Pancreas (tissue), 10 donors: ENCODE measurements at regions not wholly inside any gene's neighbourhood (a gene's known extent, or its start where the extent isn't known, plus 50 kb on each side); places are given as distances from the start of the nearest gene placed in this dataset.

Source experiments
- ATAC-seq, 4 donors: fragments of 200-7000 bp; cut with Tn5 transposase; one replicate each; pipeline versions ENCODE4 v1.8.0 to v1.9.1; 2020; ENCODE audit warnings: mild to moderate bottlenecking in 4 of 4, moderate library complexity in 4 of 4
- DNase-seq, 6 donors: peaks; one replicate each; pipeline ENCODE4 v3.0.0-alpha.2; 2020
- FAIRE-seq: peaks from 2 replicates; lab custom pipeline; 2012; peaks lifted over from hg19 to GRCh38; lab: Jason Lieb, UNC
- H3K27ac ChIP-seq, 4 donors: fragments of 200-600 bp; sonication (generic); 1 replicate in 3 of 4; 2 replicates in 1 of 4; pipeline versions ENCODE4 v1.5.0 to v1.8.0; 2020
- H3K27me3 ChIP-seq, 4 donors: fragments of 200-600 bp; one replicate each; pipeline ENCODE4 v1.8.0; 2021
- H3K36me3 ChIP-seq, 3 donors: fragments of 200-600 bp; sonication (generic) in 1 of 3; one replicate each; pipeline versions ENCODE4 v1.5.0 to v1.8.0; 2020 to 2021
- H3K4me1 ChIP-seq, 3 donors: fragments of 200-600 bp; one replicate each; pipeline ENCODE4 v1.8.0; 2021
- H3K4me3 ChIP-seq, 4 donors: fragments of 200-600 bp; sonication (generic) in 2 of 4; one replicate each; pipeline versions ENCODE4 v1.5.0 to v1.8.0; 2020 to 2021
- H3K9me3 ChIP-seq, 4 donors: fragments of 200-600 bp; one replicate each; pipeline ENCODE4 v1.8.0; 2021
- CTCF ChIP-seq, 4 donors: fragments of 200-600 bp; sonication (generic) in 3 of 4; IDR thresholded peaks; one replicate each; pipeline versions ENCODE4 v1.5.0 to v1.8.0; 2021; ENCODE audit warnings: antibody characterized with exemption in 4 of 4
- WGBS, 2 donors: extraction: QIAGEN DNeasy Blood & Tissue Kit; methylation state at CpG; one replicate each; pipeline ENCODE4 v1.1.7; 2013; 5-methylcytosine and 5-hydroxymethylcytosine counted together
- intact Hi-C, 3 donors: fragments of 100-400 bp; cut with DNase I; formaldehyde crosslinking; loops; one replicate each; pipeline versions ENCODE4 v1.11.1 to v1.14.2; 2022
- donor health status: healthy with polysubstance abuse.
- donor health status: DM: no; HTN: no; CAD: no; lungs with moderate emphysema.
- donor health status: DM: no; HTN: no; CAD: no.
- donor health status: control.
- donor health status: control.
- donor health status: Bipolar disorder and iron deficiency.
- donor health status: DM: yes; HTN: yes; CAD: no.
- donor health status: DM: no; HTN: no; CAD: no.
- donor health status: DM: no; HTN: no; CAD: no.
- donor health status: DM: yes; HTN: yes; CAD: no.

- ATAC-seq = no peak
- no peak for FAIRE-seq
- DNase-seq = no peak
- intact Hi-C loops = no loop called here
- no peak overlapping the region for H3K27ac ChIP-seq
- WGBS, 2 donors = 83 to 90% methylated on average over 1 of the region's 1 CpG
- no peaks in the 10 kb centered on the region for H3K27me3 ChIP-seq
- no peaks in the 10 kb centered on the region for H3K9me3 ChIP-seq
- no peaks in the 10 kb centered on the region for H3K36me3 ChIP-seq
- TF ChIP-seq CTCF (IDR thresholded peaks at IDR 0.05) = no peak
- H3K4me1 ChIP-seq = no peaks in the 10 kb centered on the region
- H3K4me3 ChIP-seq = no peak overlapping the region
Observed at GRCh38 chr2:52405980-52406379, 1361.6 kb upstream of the CHAC2 start.

- ATAC-seq = no peak
- Histone ChIP-seq H3K4me1 (no peaks in the 10 kb centered on the region), H3K36me3 (no peaks in the 10 kb centered on the region), H3K4me3 (no peak overlapping the region), H3K27me3 (no peaks in the 10 kb centered on the region), H3K9me3 (no peaks in the 10 kb centered on the region), H3K27ac (no peak overlapping the region)
- no peak for FAIRE-seq
- no peak for TF ChIP-seq CTCF (IDR thresholded peaks at IDR 0.05)
- intact Hi-C loops = no loop called here
- DNase-seq = no peak
- 80 to 87% methylated on average over 3 of the region's 3 CpGs for WGBS, 2 donors
Observed at GRCh38 chr2:52404866-52405265, 1362.7 kb upstream of the CHAC2 start.

DNA sequence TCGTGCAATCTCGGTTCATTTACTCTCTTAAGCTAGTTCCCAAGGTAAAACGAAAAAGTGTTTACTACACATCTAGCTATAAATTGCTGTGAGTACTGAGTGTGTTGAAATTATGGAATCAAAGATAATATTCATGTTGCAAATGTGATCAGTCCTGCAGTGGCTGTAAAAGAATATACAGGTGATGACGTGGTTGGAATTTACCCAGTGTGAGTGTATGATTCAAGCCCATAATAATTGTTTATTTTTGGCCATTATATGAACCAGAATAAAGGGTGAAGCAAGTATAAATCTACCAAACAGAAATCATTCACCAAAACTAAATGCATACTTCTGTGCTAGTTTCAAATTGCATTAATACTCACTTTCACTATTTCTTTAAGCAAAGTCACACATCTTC is 1363.6 kb upstream of the CHAC2 start:
- H3K27me3 ChIP-seq = no peaks in the 10 kb centered on the region
- ATAC-seq (no peak), FAIRE-seq (no peak), DNase-seq (no peak)
- no peak overlapping the region for H3K4me3 ChIP-seq
- H3K4me1 ChIP-seq = no peaks in the 10 kb centered on the region
- no peak for TF ChIP-seq CTCF (IDR thresholded peaks at IDR 0.05)
- no peak overlapping the region for H3K27ac ChIP-seq
- intact Hi-C loops = no loop called here
- H3K9me3 ChIP-seq = no peaks in the 10 kb centered on the region
- 89% methylated on average over 4 of the region's 4 CpGs for WGBS, 2 donors
- no peaks in the 10 kb centered on the region for H3K36me3 ChIP-seq

- WGBS, 2 donors = 35% methylated on average over 6 of the region's 6 CpGs
- no peak for TF ChIP-seq CTCF (IDR thresholded peaks at IDR 0.05)
- ATAC-seq = peak; percentile 87 to 98 (median 92)
Observed at GRCh38 chr2:52402128-52402527, 1365.5 kb upstream of the CHAC2 start.

GRCh38 chr2:52396836-52397235 is 1364.9 kb upstream of the NRXN1 start:
- intact Hi-C loops = no loop called here
- ATAC-seq (no peak), FAIRE-seq (no peak), DNase-seq (no peak)
- Histone ChIP-seq H3K9me3 (no peaks in the 10 kb centered on the region), H3K4me3 (no peak overlapping the region), H3K36me3 (no peaks in the 10 kb centered on the region), H3K27me3 (no peaks in the 10 kb centered on the region), H3K27ac (no peak overlapping the region), H3K4me1 (no peaks in the 10 kb centered on the region)
- 59 to 60% methylated on average over 1 of the region's 1 CpG for WGBS, 2 donors
- no peak for TF ChIP-seq CTCF (IDR thresholded peaks at IDR 0.05)

More at GRCh38 chr2:52402128-52402527, 1365.5 kb upstream of the CHAC2 start:
- intact Hi-C loops = no loop called here
- H3K27ac ChIP-seq = no peak overlapping the region
- H3K9me3 ChIP-seq = no peaks in the 10 kb centered on the region
- FAIRE-seq (no peak), DNase-seq (peak in 5 of 6 donors; percentile 41 to 73 (median 66))
- no peaks in the 10 kb centered on the region for H3K36me3 ChIP-seq
- H3K27me3 ChIP-seq = no peaks in the 10 kb centered on the region
- H3K4me1 ChIP-seq = no peaks in the 10 kb centered on the region
- H3K4me3 ChIP-seq = no peak overlapping the region
